Umbilical cord (tissue), 1 donor: ENCODE measurements at regions not wholly inside any gene's neighbourhood (a gene's known extent, or its start where the extent isn't known, plus 50 kb on each side); places are given as distances from the start of the nearest gene placed in this dataset.

Source experiments
- DNase-seq: peaks from one replicate; pipeline ENCODE4 v3.0.0-alpha.2; 2015; ENCODE audit warnings: low spot score

- no peak for DNase-seq
Measured at GRCh38 chr7:16167526-16167925, 253.8 kb downstream of the CRPPA start.

- no peak for DNase-seq
Measured at GRCh38 chr7:16144361-16144760, 277.0 kb downstream of the CRPPA start.

GRCh38 chr7:16137944-16138343, 283.4 kb downstream of the CRPPA start:
- no peak for DNase-seq

- DNase-seq = no peak
Measured at GRCh38 chr7:16136896-16137295, 284.4 kb downstream of the CRPPA start.

- DNase-seq = no peak
Measured at GRCh38 chr7:16135658-16136057, 285.7 kb downstream of the CRPPA start.

- DNase-seq = peak; percentile 8
Measured at GRCh38 chr7:16130111-16131110, 290.9 kb downstream of the CRPPA start.

- DNase-seq = peak; percentile 62
Measured at GRCh38 chr7:16129431-16130110, 291.8 kb downstream of the CRPPA start.

- no peak for DNase-seq
Measured at GRCh38 chr7:16123117-16123770, 298.1 kb downstream of the CRPPA start.

- DNase-seq = no peak
Measured at GRCh38 chr7:16121876-16122390, 299.4 kb downstream of the CRPPA start.

- DNase-seq = no peak
Measured at GRCh38 chr7:16115374-16115773, 306.0 kb downstream of the CRPPA start.

- no peak for DNase-seq
Measured at GRCh38 chr7:16114633-16115032, 306.7 kb downstream of the CRPPA start.

GRCh38 chr7:16114071-16114470, 307.3 kb downstream of the CRPPA start:
- DNase-seq = no peak

GRCh38 chr7:16113058-16113457, 308.3 kb downstream of the CRPPA start:
- no peak for DNase-seq

GRCh38 chr7:16106869-16107268, 314.5 kb downstream of the CRPPA start:
- no peak for DNase-seq

- no peak for DNase-seq
Measured at GRCh38 chr7:16106300-16106699, 315.0 kb downstream of the CRPPA start.

- DNase-seq = no peak
Measured at GRCh38 chr7:16099302-16099849, 322.0 kb downstream of the CRPPA start.

- no peak for DNase-seq
Measured at GRCh38 chr7:16098585-16099179, 322.7 kb downstream of the CRPPA start.

GRCh38 chr7:16098058-16098457, 323.3 kb downstream of the CRPPA start:
- DNase-seq = no peak

- DNase-seq = peak; percentile 93
Measured at GRCh38 chr7:16095171-16095950, 326.0 kb downstream of the CRPPA start.

GRCh38 chr7:16094651-16095050, 326.7 kb downstream of the CRPPA start:
- DNase-seq = no peak
